HG03175 (cell line): ENCODE measurements at regions not wholly inside any gene's neighbourhood (a gene's known extent, or its start where the extent isn't known, plus 50 kb on each side); places are given as distances from the start of the nearest gene placed in this dataset.
"Not testable (repeated sequence)": the region's sequence is repeated elsewhere in the genome, so short reads cannot be mapped to it uniquely, and the experiment has no call there.

Experiments used
- ATAC-seq: cut with Tn5 transposase; IDR thresholded peaks from one replicate; pipeline ENCODE4 v1.9.1; 2021; ENCODE audit warnings: mild to moderate bottlenecking, moderate library complexity; ENCODE audit not compliant: unreplicated experiment

DNA sequence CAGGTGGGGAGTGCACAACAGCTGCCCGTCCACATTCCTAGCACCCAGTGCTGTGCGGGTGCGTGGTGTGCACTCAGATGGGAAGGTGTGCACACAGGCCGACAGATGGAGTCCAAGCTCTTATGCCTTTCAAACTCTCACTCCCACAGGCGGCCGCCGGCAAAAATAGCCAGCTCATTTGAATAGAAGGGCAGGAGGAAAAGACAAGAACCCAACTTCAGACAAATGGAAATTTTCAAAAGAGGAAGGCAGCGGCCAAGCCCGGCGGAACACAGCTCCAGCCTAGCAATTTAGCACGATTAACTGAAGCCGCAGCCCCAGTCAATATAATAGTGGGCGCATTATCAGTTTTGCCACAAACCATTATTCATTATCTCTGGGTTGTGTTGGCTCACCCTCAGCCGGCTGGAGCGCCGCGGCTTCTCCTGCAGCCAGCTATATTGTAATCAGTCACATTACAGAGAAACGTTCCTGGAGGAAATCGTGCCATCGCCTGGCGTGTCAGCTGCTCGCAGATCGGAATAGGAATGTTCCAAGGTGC, 103.9 kb upstream of the SEC14L1 start:
- ATAC-seq: no peak

DNA sequence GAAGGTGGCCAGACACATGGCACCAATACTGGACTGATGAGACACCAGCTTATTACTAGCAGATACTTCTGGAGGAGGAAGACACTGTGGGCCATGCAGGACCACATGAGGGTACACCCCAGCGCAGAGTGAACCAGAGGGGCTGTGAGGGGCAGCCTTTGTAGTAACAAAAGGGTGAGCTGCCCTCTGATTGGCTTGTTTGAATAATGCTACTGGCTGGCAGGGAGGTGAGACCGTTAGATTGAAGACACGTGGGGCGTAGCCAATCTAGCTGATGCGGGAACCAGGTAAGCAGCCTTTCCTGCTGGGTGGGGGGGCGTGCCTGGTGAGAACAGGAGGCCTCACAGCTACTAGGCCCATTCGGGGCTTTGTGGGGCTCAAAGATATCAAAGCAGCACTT, 102.8 kb upstream of the SEC14L1 start:
- no peak for ATAC-seq

DNA sequence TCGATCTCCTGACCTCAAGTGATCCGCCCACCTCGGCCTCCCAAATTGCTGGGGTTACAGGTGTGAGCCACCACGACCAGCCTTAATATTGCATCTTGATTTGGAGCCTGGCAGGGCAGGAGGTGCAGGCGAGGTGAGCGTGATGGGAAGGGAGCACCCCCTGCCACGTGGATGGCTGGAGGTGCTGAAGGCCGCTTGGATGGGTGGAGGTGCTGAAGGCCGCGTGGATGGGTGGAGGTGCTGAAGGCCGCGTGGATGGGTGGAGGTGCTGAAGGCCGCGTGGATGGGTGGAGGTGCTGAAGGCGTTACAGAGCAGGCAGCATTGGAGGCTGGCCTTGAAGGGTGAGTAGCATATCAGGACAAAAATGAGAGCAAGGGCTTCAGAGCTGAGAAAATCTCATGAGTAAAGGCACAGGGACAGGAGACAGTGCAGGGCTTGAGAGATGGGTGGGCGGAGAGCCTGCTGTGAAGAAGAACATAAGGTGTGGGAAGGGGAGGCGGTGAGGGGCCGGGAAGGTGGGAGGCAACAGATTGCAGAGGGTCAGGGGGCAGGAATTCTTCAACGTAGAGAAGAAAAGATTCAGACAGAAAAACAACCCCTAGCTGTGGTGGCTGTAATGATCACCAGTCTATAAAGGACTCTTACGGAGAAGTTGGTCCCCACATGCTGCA, 101.7 kb upstream of the SEC14L1 start:
- no peak for ATAC-seq

DNA sequence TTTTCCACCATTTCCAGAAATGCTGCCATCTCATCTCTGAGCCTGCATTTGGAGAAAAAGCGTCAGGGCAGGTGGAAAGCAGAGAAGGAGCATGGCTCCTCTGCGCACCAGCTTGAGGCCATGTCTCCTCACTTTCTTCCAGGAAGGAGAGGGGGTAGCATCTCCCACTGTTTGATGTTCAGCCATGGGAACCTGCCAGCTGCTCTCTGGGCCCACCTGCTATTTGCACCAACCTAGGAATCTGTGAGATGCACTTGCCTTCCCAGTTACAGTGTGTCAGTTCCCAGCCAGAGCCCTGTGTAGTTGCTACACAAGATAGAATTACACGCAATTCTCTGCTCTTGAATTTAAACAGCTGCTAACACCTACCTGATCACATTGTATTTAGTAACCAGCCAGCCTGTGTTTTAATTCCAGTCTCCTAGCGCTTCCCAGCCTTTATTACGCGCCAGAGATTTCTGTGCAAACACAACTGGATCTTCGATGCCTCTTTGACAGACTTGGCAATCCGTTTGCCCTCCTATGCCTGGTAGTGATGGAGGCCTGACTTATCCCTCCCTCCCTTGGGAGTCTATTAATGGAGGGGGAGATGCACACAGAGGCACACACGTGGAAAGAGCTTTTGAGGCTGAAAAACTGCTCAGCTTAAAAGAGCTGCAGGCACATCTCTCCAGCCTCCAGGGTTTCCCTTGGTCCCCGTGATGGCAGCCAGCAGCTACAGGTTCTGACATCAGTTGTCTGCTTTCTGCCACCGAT, 98.1 kb upstream of the SEC14L1 start:
- ATAC-seq: no peak

DNA sequence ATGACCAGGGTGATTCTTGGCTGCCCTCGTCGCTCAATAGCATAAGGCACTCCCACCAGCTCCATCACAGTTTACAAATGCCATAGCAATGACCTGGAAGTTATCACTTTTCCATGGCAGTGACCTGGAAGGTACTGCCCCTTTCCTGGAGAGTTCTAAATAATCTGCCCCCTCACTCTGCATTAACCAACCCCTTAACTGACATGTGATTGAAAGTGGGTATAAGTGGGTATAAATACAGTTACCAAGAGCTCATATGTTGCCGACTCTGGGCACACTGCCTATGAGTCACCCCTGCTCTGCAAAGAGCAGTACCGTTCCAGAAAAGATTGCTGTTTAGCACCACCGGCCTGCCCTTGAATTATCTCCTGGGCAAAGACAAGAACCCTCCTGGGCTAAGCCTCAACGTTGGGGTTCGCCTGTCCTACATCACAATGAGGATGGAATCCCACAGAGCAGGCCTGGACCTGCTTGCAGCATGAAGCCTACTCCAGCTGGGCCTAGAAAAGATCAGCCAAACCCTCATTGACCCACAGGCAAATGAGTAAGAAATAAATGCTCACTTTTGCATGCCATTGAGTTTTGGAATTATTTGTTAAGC, 95.2 kb upstream of the SEC14L1 start:
- ATAC-seq: no peak

DNA sequence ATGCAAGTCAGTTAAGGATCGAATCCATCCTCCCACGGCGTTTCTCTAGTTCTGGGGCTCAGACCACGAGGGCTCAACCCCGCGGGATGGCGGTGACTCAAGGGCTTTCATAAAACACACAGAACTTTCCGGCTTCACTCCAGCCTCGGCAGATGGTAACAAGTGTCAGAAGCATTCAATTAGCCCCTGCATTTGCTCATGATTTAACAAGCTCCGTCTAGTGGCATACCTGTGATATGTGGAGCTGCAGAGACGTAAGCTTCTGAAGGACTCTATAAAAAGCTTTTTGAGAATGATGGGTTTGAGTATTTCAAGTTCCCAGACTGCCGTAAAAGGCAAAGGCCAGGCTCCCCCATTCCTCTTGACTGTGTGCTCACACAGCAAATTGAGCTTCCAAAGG, 91.3 kb upstream of the SEC14L1 start:
- no peak for ATAC-seq

- not testable (repeated sequence) for ATAC-seq
These were observed 89.9 kb upstream of the SEC14L1 start for GRCh38 chr17:77050901-77051300.

- ATAC-seq: no peak
These were observed 85.8 kb upstream of the SEC14L1 start for GRCh38 chr17:77054936-77055335.

- ATAC-seq: no peak
These were observed 85.3 kb upstream of the SEC14L1 start for GRCh38 chr17:77055453-77055852.

- ATAC-seq: no peak
These were observed 82.8 kb upstream of the SEC14L1 start for GRCh38 chr17:77058016-77058415.

DNA sequence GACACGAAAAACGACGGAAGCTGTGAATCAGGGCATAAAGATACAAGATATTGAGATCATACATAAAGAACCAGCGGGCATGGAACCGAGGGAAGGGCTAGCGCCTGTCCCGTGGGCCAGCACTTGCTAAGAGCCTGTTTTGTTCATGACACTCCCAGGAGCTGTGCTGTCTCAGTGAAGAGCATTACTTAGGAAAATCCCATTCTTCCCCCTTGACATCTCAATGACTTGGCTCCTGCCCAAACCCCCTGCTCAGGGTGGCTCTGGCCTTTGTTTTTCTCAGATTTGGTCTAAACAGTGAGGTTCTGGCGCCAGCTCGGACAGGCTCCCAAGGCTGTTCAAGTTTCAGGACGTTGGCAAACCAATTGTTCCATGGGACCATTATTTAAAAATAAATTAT, 79.1 kb upstream of the SEC14L1 start:
- no peak for ATAC-seq

GRCh38 chr17:77064598-77064997, 76.2 kb upstream of the SEC14L1 start:
- ATAC-seq: no peak

DNA sequence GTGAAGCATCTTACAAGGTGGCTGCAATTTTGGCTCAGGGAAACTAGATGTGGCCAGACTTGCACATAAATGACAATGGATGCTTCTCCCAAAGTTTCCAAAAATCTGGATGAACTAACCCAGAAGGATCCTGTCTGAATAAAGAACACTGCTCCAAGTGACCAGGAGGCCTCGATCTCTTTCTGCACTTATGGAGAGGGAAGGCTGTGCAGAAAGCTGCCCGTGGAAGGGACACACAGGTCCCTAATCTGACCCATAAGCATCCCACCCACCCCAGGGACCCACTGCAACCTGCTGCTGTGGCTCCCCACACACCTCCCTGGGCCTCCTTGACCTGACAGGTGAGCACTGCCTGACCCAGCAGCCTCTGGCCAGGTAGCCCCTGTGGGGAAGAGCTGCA, 74.6 kb upstream of the SEC14L1 start:
- no peak for ATAC-seq

DNA sequence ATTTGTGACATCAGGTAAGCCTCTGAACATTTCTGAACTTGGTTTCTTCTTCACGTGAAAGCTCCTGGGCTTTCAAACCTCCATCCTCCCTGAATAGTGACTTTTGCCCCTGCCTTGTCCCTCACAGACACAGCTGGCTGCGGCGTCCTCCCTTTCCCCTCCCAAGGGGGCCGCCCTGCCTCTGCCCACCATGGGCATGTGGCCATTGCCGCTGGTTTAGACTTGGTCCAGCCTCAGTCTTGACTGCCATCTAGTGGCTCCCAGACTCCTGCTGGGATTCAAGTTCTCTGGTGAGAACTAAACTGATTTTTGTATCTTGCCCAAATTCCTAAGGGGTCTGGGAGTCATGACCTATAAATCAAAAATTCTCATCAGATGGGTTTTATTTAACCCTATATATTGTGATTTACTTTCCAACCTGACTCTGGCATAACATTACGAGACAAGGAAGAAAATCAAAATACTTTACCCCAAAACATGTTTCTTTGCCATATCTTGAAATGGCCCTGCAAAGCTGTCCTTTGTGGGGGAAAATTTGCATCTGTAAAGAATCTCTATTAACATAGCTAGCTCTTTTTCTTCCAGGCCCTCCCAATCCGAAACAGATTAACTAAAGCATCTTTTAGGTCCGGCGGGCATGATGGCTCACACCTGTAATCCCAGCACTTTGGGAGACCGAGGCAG, 73.9 kb upstream of the SEC14L1 start:
- not testable (repeated sequence) for ATAC-seq

DNA sequence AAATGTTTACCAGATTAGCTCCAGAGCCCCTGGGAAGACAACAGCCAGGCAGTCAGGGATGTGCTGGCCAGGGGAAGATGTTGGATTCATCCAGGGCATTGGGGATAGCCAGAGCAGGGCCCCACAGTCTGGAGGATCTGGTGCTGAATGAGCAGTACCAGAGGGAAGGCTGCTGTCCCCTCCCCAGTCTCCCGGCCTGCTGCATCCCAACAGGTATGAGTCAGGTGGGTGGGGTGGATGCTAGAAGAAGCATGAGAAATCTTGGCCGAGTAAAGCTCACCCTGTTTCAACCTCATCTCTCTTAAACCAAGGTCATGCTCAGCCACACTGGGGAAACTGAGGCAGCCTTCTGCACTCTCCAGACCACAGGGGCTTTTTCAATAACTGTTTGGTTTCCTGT, 71.9 kb upstream of the SEC14L1 start:
- ATAC-seq: no peak

- ATAC-seq: no peak
These were observed 69.9 kb upstream of the SEC14L1 start for GRCh38 chr17:77070888-77071279.

GRCh38 chr17:77071925-77072490, 68.8 kb upstream of the SEC14L1 start:
- no peak for ATAC-seq

DNA sequence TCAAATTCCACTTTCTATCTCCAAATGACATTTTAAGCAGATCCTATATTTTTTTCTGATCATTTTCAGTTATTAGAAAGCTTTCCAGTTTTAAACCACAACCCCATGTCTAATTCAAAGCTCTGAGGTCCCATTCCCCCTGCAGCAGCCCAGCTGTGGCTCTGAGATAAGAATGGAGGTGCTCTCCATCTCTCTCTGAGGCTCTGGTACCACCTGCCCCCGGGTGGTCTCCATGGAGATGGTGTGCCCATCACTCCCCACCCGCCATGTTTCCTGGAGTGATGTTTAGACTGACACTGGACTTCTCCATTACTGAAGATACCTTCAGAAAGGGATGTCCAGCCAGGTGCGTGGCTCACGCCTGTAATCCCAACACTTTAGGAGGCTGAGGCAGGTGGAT, 68.1 kb upstream of the SEC14L1 start:
- no peak for ATAC-seq

DNA sequence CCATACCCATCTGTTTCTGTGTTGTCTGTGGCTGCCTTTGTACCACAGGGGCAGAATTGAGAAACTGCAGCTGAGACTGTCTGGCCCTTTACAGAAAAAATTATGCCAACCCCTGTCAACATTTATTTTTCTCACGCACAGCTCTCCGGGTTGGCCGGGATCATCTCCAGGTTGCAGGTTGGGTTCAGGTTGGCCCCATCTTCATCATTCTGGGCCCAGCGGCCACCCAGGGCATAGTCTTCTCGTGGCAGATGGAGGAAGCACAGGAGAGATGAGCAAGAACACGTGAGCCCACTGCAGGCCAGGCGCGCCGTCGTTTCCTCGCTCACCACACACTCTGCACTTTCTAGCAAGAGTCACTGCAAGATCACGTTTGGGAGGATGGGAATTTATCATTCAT, 66.1 kb upstream of the SEC14L1 start:
- no peak for ATAC-seq

DNA sequence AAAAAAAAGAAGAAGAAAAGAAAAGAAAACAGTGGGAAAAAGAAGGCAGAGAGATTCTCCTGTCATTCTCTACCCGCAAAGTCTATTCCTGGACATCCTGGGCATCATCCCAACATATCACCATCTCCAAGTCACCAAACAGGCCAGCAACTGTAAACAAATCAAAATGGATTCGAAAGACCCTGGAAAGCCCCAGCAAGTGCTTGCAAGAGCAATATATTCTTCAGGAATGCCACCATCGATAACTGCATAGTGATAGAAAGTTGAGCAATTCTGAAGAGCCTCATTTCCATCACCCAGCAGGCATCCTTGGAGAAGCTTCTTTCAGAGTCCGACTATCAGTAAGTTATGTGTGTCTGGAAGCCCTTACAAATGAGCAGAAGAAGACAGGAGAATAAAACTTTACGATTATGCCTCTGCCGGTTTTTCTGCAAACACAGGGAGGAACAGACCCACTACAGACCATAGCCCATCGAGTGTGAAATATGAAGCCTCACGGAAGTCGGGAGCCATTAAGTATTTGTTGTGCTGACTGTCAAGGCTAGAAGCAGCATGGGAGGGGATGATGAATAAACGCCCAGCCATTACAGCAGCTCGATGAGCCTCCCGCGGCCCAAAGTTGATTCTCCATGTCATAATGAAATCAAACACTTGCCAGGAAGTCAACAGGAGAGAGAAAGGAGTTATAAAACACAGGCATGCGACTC, 64.5 kb upstream of the SEC14L1 start:
- no peak for ATAC-seq
